ENCODE measurements at regions not wholly inside any gene's neighbourhood (a gene's known extent, or its start where the extent isn't known, plus 50 kb on each side); places are given as distances from the start of the nearest gene placed in this dataset.

DNA sequence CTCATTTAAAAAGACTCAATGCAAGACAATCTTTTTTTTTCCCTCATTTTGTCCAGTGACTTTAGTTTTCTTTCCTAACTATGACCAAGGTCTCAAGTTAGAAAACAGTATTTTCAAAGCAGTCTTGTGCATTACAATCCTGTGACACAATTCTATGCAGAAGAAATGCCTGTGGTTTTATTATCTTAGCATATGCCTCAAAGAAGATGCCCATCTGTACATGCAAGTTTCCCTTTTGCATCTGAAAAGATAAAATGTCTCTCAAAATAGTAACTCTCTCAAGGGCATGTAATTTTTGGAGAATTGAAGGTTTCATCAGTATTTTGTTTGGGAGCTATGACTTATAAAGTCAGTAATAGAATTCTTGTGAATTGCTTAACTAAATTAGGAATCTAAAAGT lies 292.0 kb upstream of the SUCLG2 start:
- TF ChIP-seq, protein P1, sequence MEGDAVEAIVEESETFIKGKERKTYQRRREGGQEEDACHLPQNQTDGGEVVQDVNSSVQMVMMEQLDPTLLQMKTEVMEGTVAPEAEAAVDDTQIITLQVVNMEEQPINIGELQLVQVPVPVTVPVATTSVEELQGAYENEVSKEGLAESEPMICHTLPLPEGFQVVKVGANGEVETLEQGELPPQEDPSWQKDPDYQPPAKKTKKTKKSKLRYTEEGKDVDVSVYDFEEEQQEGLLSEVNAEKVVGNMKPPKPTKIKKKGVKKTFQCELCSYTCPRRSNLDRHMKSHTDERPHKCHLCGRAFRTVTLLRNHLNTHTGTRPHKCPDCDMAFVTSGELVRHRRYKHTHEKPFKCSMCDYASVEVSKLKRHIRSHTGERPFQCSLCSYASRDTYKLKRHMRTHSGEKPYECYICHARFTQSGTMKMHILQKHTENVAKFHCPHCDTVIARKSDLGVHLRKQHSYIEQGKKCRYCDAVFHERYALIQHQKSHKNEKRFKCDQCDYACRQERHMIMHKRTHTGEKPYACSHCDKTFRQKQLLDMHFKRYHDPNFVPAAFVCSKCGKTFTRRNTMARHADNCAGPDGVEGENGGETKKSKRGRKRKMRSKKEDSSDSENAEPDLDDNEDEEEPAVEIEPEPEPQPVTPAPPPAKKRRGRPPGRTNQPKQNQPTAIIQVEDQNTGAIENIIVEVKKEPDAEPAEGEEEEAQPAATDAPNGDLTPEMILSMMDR (conservative IDR thresholded peaks at IDR 0.05; ENCODE audit: low read length) = no peak
- TF ChIP-seq EZH2phosphoT487 (IDR thresholded peaks at IDR 0.05; ENCODE audit: borderline replicate concordance) = no peak
